Naive thymus-derived CD4-positive, alpha-beta T cell (primary cell): ENCODE measurements at regions not wholly inside any gene's neighbourhood (a gene's known extent, or its start where the extent isn't known, plus 50 kb on each side); places are given as distances from the start of the nearest gene placed in this dataset.
"Not testable (repeated sequence)": the region's sequence is repeated elsewhere in the genome, so short reads cannot be mapped to it uniquely, and the experiment has no call there.

Experiments used
- ATAC-seq: fragments of 150-1000 bp; cut with Tn5 transposase; 2 replicates; pipeline ENCODE4 v1.10.0; 2021; ENCODE audit warnings: mild to moderate bottlenecking, moderate library complexity
- CTCF ChIA-PET: fragments of 350-600 bp; sonication (Branson Sonifier 250); formaldehyde crosslinking; loops from one replicate; lab custom pipeline; 2021; ENCODE audit warnings: antibody characterized with exemption; lab: Charles Lee
- POLR2A ChIA-PET: fragments of 350-600 bp; sonication (Branson Sonifier 250); formaldehyde crosslinking; loops from one replicate; lab custom pipeline; 2021; ENCODE audit warnings: antibody characterized with exemption, inconsistent platforms; lab: Charles Lee
- DNase-seq, 9 donors: peaks; one replicate each; pipeline versions ENCODE4 v3.0.0 to v3.0.0-alpha.2; 2020 to 2022; ENCODE audit warnings: mixed read lengths in 1 of 9
- H3K27ac ChIP-seq: one replicate; pipeline ENCODE4 v1.7.0; 2013; ENCODE audit warnings: mild to moderate bottlenecking, low read depth, low read length, moderate library complexity
- H3K27me3 ChIP-seq, 2 donors: one replicate each; pipeline ENCODE4 v1.7.0; 2013; ENCODE audit warnings: low read length in 2 of 2, mild to moderate bottlenecking in 2 of 2, moderate library complexity in 2 of 2; ENCODE audit not compliant: control insufficient read depth in 2 of 2, insufficient read depth in 2 of 2
- H3K36me3 ChIP-seq, 3 experiments: 1 replicate in 2 of 3; 2 replicates in 1 of 3; pipeline ENCODE4 v1.7.0; 2013; ENCODE audit warnings: low read length in 3 of 3, mild to moderate bottlenecking in 3 of 3, moderate library complexity in 1 of 3; ENCODE audit not compliant: insufficient read depth in 3 of 3, control insufficient read depth in 2 of 3
- H3K4me1 ChIP-seq, 2 donors: one replicate each; pipeline ENCODE4 v1.7.0; 2013; ENCODE audit warnings: low read length in 2 of 2, mild to moderate bottlenecking in 2 of 2, moderate library complexity in 1 of 2; ENCODE audit not compliant: control insufficient read depth in 2 of 2, insufficient read depth in 2 of 2
- H3K4me3 ChIP-seq: 2 replicates; pipeline ENCODE4 v1.7.0; 2013; ENCODE audit warnings: mild to moderate bottlenecking, low read length
- H3K9me3 ChIP-seq, 3 experiments: 1 replicate in 2 of 3; 2 replicates in 1 of 3; pipeline ENCODE4 v1.7.0; 2013; ENCODE audit warnings: low read length in 3 of 3; ENCODE audit not compliant: control insufficient read depth in 2 of 3
- H3K27ac Mint-ChIP-seq, 9 donors: one replicate each; pipeline ENCODE4 v1.8.0; 2020 to 2022; ENCODE audit warnings: mixed read lengths in 9 of 9, mild to moderate bottlenecking in 8 of 9, moderate library complexity in 5 of 9, inconsistent platforms in 2 of 9
- H3K27me3 Mint-ChIP-seq, 5 donors: one replicate each; pipeline ENCODE4 v1.8.0; 2021 to 2022; ENCODE audit warnings: mixed read lengths in 5 of 5, mild to moderate bottlenecking in 1 of 5
- H3K36me3 Mint-ChIP-seq, 5 donors: one replicate each; pipeline ENCODE4 v1.8.0; 2020 to 2022; ENCODE audit warnings: mixed read lengths in 5 of 5, mild to moderate bottlenecking in 3 of 5, inconsistent platforms in 1 of 5
- H3K4me1 Mint-ChIP-seq, 7 donors: one replicate each; pipeline ENCODE4 v1.8.0; 2020 to 2022; ENCODE audit warnings: mixed read lengths in 7 of 7, mild to moderate bottlenecking in 3 of 7, inconsistent platforms in 1 of 7
- H3K4me3 Mint-ChIP-seq, 10 donors: one replicate each; pipeline ENCODE4 v1.8.0; 2020 to 2022; ENCODE audit warnings: mild to moderate bottlenecking in 10 of 10, mixed read lengths in 10 of 10, moderate library complexity in 6 of 10, inconsistent platforms in 2 of 10
- H3K9me3 Mint-ChIP-seq, 11 donors: one replicate each; pipeline ENCODE4 v1.8.0; 2020 to 2022; ENCODE audit warnings: mixed read lengths in 11 of 11, mild to moderate bottlenecking in 4 of 11, inconsistent platforms in 1 of 11, moderate library complexity in 1 of 11
- intact Hi-C, 2 donors: fragments of 100-400 bp; cut with micrococcal nuclease; formaldehyde crosslinking; loops; one replicate each; pipeline ENCODE4 v1.15.1; 2023

GRCh38 chr5:89673019-89673418 is 736.5 kb downstream of the CETN3 start:
- H3K27ac ChIP-seq = no peak overlapping the region
- no peaks in the 10 kb centered on the region for H3K9me3 ChIP-seq
- POLR2A ChIA-PET = no interaction called here
- DNase-seq = no peak
- CTCF ChIA-PET = no interaction called here
- Mint-ChIP-seq H3K4me3 (no peak overlapping the region), H3K27ac (no peak overlapping the region), H3K27me3 (no peaks in the 10 kb centered on the region), H3K4me1 (no peaks in the 10 kb centered on the region), H3K36me3 (peaks cover 0 to 3% (median 0%) of the 10 kb centered on the region in 5 donors), H3K9me3 (peaks cover 0 to 11% (median 0%) of the 10 kb centered on the region in 11 donors)
- ATAC-seq = no peak
- H3K4me1 ChIP-seq = no peaks in the 10 kb centered on the region
- no peaks in the 10 kb centered on the region for H3K27me3 ChIP-seq
- H3K4me3 ChIP-seq = no peak overlapping the region
- no peaks in the 10 kb centered on the region for H3K36me3 ChIP-seq
- intact Hi-C loops = no loop called here

GRCh38 chr5:89668821-89669220 is 740.7 kb downstream of the CETN3 start:
- H3K4me1 Mint-ChIP-seq = no peaks in the 10 kb centered on the region
- DNase-seq (no peak), ATAC-seq (no peak)
- peaks cover 0 to 19% (median 3%) of the 10 kb centered on the region in 11 donors for H3K9me3 Mint-ChIP-seq
- H3K36me3 Mint-ChIP-seq = no peaks in the 10 kb centered on the region
- Histone ChIP-seq H3K4me3 (no peak overlapping the region), H3K4me1 (no peaks in the 10 kb centered on the region), H3K27ac (no peak overlapping the region), H3K36me3 (peaks cover 0 to 3% (median 0%) of the 10 kb centered on the region in 3 experiments), H3K9me3 (no peaks in the 10 kb centered on the region), H3K27me3 (no peaks in the 10 kb centered on the region)
- H3K27me3 Mint-ChIP-seq = no peaks in the 10 kb centered on the region
- ChIA-PET POLR2A (no interaction called here), CTCF (no interaction called here)
- intact Hi-C loops = no loop called here
- H3K4me3 Mint-ChIP-seq = no peak overlapping the region
- H3K27ac Mint-ChIP-seq = no peak overlapping the region

GRCh38 chr5:89662499-89662898 is 747.1 kb downstream of the CETN3 start:
- ATAC-seq = no peak

GRCh38 chr5:89638871-89639270 is 755.9 kb upstream of the MEF2C start:
- intact Hi-C loops = no loop called here
- DNase-seq = no peak
- Mint-ChIP-seq H3K36me3 (peaks cover 0 to 3% (median 0%) of the 10 kb centered on the region in 5 donors), H3K4me3 (no peak overlapping the region), H3K27me3 (no peaks in the 10 kb centered on the region), H3K9me3 (peaks cover 0 to 28% (median 5%) of the 10 kb centered on the region in 11 donors), H3K4me1 (no peaks in the 10 kb centered on the region), H3K27ac (no peak overlapping the region)
- H3K4me3 ChIP-seq = no peak overlapping the region
- no peak for ATAC-seq
- H3K27me3 ChIP-seq = no peaks in the 10 kb centered on the region
- H3K36me3 ChIP-seq = no peaks in the 10 kb centered on the region
- no peak overlapping the region for H3K27ac ChIP-seq
- H3K4me1 ChIP-seq = no peaks in the 10 kb centered on the region
- CTCF ChIA-PET = no interaction called here
- POLR2A ChIA-PET = no interaction called here
- peaks cover 0 to 5% (median 0%) of the 10 kb centered on the region in 3 experiments for H3K9me3 ChIP-seq

More at GRCh38 chr5:89662499-89662898, 747.1 kb downstream of the CETN3 start:
- no peaks in the 10 kb centered on the region for H3K4me1 ChIP-seq
- intact Hi-C loops = no loop called here
- no peak for DNase-seq
- peaks cover 0 to 18% (median 8%) of the 10 kb centered on the region in 11 donors for H3K9me3 Mint-ChIP-seq
- no peak overlapping the region for H3K4me3 Mint-ChIP-seq
- H3K27me3 ChIP-seq = no peaks in the 10 kb centered on the region
- H3K27ac Mint-ChIP-seq = no peak overlapping the region
- ChIA-PET POLR2A (no interaction called here), CTCF (no interaction called here)
- no peak overlapping the region for H3K4me3 ChIP-seq
- no peaks in the 10 kb centered on the region for H3K4me1 Mint-ChIP-seq
- H3K36me3 Mint-ChIP-seq = no peaks in the 10 kb centered on the region
- no peak overlapping the region for H3K27ac ChIP-seq
- no peaks in the 10 kb centered on the region for H3K27me3 Mint-ChIP-seq
- no peaks in the 10 kb centered on the region for H3K9me3 ChIP-seq
- H3K36me3 ChIP-seq = peaks cover 0 to 3% (median 0%) of the 10 kb centered on the region in 3 experiments

- H3K9me3 ChIP-seq, H3K4me3 ChIP-seq, ATAC-seq, DNase-seq, H3K27me3 ChIP-seq, intact Hi-C loops, H3K27me3 Mint-ChIP-seq, CTCF ChIA-PET, H3K27ac ChIP-seq, H3K4me1 Mint-ChIP-seq, POLR2A ChIA-PET, H3K36me3 ChIP-seq, H3K4me3 Mint-ChIP-seq, H3K36me3 Mint-ChIP-seq, H3K4me1 ChIP-seq, H3K27ac Mint-ChIP-seq: not testable (repeated sequence)
- H3K9me3 Mint-ChIP-seq = peaks cover 0 to 29% (median 13%) of the 10 kb centered on the region in 11 donors
Measured at GRCh38 chr5:89634176-89634575, 751.2 kb upstream of the MEF2C start.

GRCh38 chr5:89630064-89630463 is 747.1 kb upstream of the MEF2C start:
- H3K4me3 Mint-ChIP-seq, H3K36me3 Mint-ChIP-seq, H3K9me3 ChIP-seq, H3K4me3 ChIP-seq, H3K27me3 Mint-ChIP-seq, ATAC-seq, DNase-seq, H3K27ac Mint-ChIP-seq, POLR2A ChIA-PET, intact Hi-C loops, H3K36me3 ChIP-seq, H3K27ac ChIP-seq, H3K4me1 Mint-ChIP-seq, H3K4me1 ChIP-seq, H3K27me3 ChIP-seq, CTCF ChIA-PET: not testable (repeated sequence)
- H3K9me3 Mint-ChIP-seq = peaks cover 3 to 31% (median 16%) of the 10 kb centered on the region in 11 donors

GRCh38 chr5:89628876-89629635 is 746.1 kb upstream of the MEF2C start:
- ChIA-PET POLR2A (no interaction called here), CTCF (no interaction called here)
- no peaks in the 10 kb centered on the region for H3K36me3 Mint-ChIP-seq
- Histone ChIP-seq H3K4me1 (no peaks in the 10 kb centered on the region), H3K4me3 (no peak overlapping the region), H3K27ac (no peak overlapping the region), H3K36me3 (no peaks in the 10 kb centered on the region), H3K27me3 (no peaks in the 10 kb centered on the region), H3K9me3 (no peaks in the 10 kb centered on the region)
- H3K4me1 Mint-ChIP-seq = no peaks in the 10 kb centered on the region
- H3K9me3 Mint-ChIP-seq = peaks cover 0 to 25% (median 13%) of the 10 kb centered on the region in 11 donors
- H3K27me3 Mint-ChIP-seq = no peaks in the 10 kb centered on the region
- H3K27ac Mint-ChIP-seq = no peak overlapping the region
- no peak overlapping the region for H3K4me3 Mint-ChIP-seq
- ATAC-seq = no peak
- no peak for DNase-seq
- intact Hi-C loops = no loop called here
